Small intestine (tissue), 7 donors: ENCODE measurements at regions not wholly inside any gene's neighbourhood (a gene's known extent, or its start where the extent isn't known, plus 50 kb on each side); places are given as distances from the start of the nearest gene placed in this dataset.
"Not testable (repeated sequence)": the region's sequence is repeated elsewhere in the genome, so short reads cannot be mapped to it uniquely, and the experiment has no call there.

Source experiments
- DNase-seq, 2 donors: peaks; one replicate each; pipeline versions ENCODE4 v3.0.0 to v3.0.0-alpha.2; 2013
- FAIRE-seq: peaks from 2 replicates; lab custom pipeline; 2012; peaks lifted over from hg19 to GRCh38; lab: Jason Lieb, UNC
- H3K27ac ChIP-seq, 3 donors: one replicate each; pipeline ENCODE4 v1.5.1; 2013; ENCODE audit warnings: low read length in 2 of 3, mild to moderate bottlenecking in 2 of 3, control low read depth in 1 of 3, inconsistent platforms in 1 of 3, low read depth in 1 of 3, moderate library complexity in 1 of 3
- H3K27me3 ChIP-seq, 3 donors: one replicate each; pipeline ENCODE4 v1.6.1; 2013; ENCODE audit warnings: low read length in 3 of 3, inconsistent platforms in 1 of 3; ENCODE audit not compliant: control insufficient read depth in 3 of 3, insufficient read depth in 3 of 3
- H3K36me3 ChIP-seq, 3 donors: one replicate each; pipeline ENCODE4 v1.6.1; 2013; ENCODE audit warnings: low read length in 3 of 3, inconsistent platforms in 1 of 3, low read depth in 1 of 3, mild to moderate bottlenecking in 1 of 3, moderate library complexity in 1 of 3; ENCODE audit not compliant: control insufficient read depth in 3 of 3, insufficient read depth in 2 of 3
- H3K4me1 ChIP-seq, 3 donors: one replicate each; pipeline ENCODE4 v1.6.1; 2013; ENCODE audit warnings: low read length in 2 of 3, inconsistent platforms in 1 of 3, low read depth in 1 of 3, mild to moderate bottlenecking in 1 of 3, moderate library complexity in 1 of 3; ENCODE audit not compliant: control insufficient read depth in 3 of 3, insufficient read depth in 2 of 3
- H3K4me3 ChIP-seq, 3 donors: one replicate each; pipeline ENCODE4 v1.5.1; 2013; ENCODE audit warnings: low read length in 3 of 3, control low read depth in 1 of 3, inconsistent platforms in 1 of 3, low read depth in 1 of 3, mild to moderate bottlenecking in 1 of 3, moderate library complexity in 1 of 3
- H3K9me3 ChIP-seq, 2 donors: one replicate each; pipeline ENCODE4 v1.6.1; 2013; ENCODE audit warnings: low read depth in 1 of 2, low read length in 1 of 2; ENCODE audit not compliant: control insufficient read depth in 2 of 2, insufficient read depth in 1 of 2
- WGBS, 3 donors: extraction: QIAGEN DNeasy Blood & Tissue Kit; methylation state at CpG; one replicate each; pipeline ENCODE4 v1.1.7; 2013; 5-methylcytosine and 5-hydroxymethylcytosine counted together
- donor health status: healthy with polysubstance abuse.
- donor health status: control.
- donor health status: control.
- donor health status: Bipolar disorder and iron deficiency.
- donor health status: healthy.

- FAIRE-seq (no peak), DNase-seq (no peak)
- Histone ChIP-seq H3K27ac (no peak overlapping the region), H3K27me3 (no peaks in the 10 kb centered on the region), H3K4me3 (no peak overlapping the region), H3K36me3 (no peaks in the 10 kb centered on the region), H3K9me3 (no peaks in the 10 kb centered on the region), H3K4me1 (no peaks in the 10 kb centered on the region)
- WGBS, 3 donors = 69 to 74% (median 72%) methylated on average over 6 of the region's 6 CpGs
Measured at GRCh38 chr22:47309476-47309875, 547.0 kb downstream of the TBC1D22A start.

- FAIRE-seq (no peak), DNase-seq (no peak)
Measured at GRCh38 chr22:47308886-47309285, 546.4 kb downstream of the TBC1D22A start.

GRCh38 chr22:47307822-47308221 is 545.4 kb downstream of the TBC1D22A start:
- H3K27me3 ChIP-seq = no peaks in the 10 kb centered on the region
- no peak overlapping the region for H3K27ac ChIP-seq
- no peaks in the 10 kb centered on the region for H3K4me1 ChIP-seq
- H3K36me3 ChIP-seq = no peaks in the 10 kb centered on the region
- WGBS, 3 donors = 72 to 82% (median 79%) methylated on average over 6 of the region's 6 CpGs
- DNase-seq = no peak
- H3K9me3 ChIP-seq = no peaks in the 10 kb centered on the region
- no peak for FAIRE-seq
- no peak overlapping the region for H3K4me3 ChIP-seq

More at GRCh38 chr22:47308886-47309285, 546.4 kb downstream of the TBC1D22A start:
- H3K27me3 ChIP-seq = no peaks in the 10 kb centered on the region
- no peaks in the 10 kb centered on the region for H3K4me1 ChIP-seq
- WGBS, 3 donors = 80 to 87% (median 86%) methylated on average over 2 of the region's 2 CpGs
- H3K9me3 ChIP-seq = no peaks in the 10 kb centered on the region
- no peak overlapping the region for H3K27ac ChIP-seq
- H3K4me3 ChIP-seq = no peak overlapping the region
- no peaks in the 10 kb centered on the region for H3K36me3 ChIP-seq

- DNase-seq (no peak), FAIRE-seq (no peak)
Measured at GRCh38 chr22:47307326-47307725, 544.9 kb downstream of the TBC1D22A start.

GRCh38 chr22:47304854-47305253 is 542.4 kb downstream of the TBC1D22A start:
- Histone ChIP-seq H3K4me3 (no peak overlapping the region), H3K9me3 (no peaks in the 10 kb centered on the region), H3K4me1 (no peaks in the 10 kb centered on the region), H3K27me3 (no peaks in the 10 kb centered on the region), H3K27ac (no peak overlapping the region), H3K36me3 (no peaks in the 10 kb centered on the region)
- 81 to 94% (median 90%) methylated on average over 6 of the region's 6 CpGs for WGBS, 3 donors
- DNase-seq = no peak
- FAIRE-seq = no peak

More at GRCh38 chr22:47307326-47307725, 544.9 kb downstream of the TBC1D22A start:
- Histone ChIP-seq H3K9me3 (no peaks in the 10 kb centered on the region), H3K4me1 (no peaks in the 10 kb centered on the region), H3K27me3 (no peaks in the 10 kb centered on the region), H3K27ac (no peak overlapping the region), H3K36me3 (no peaks in the 10 kb centered on the region), H3K4me3 (no peak overlapping the region)
- whole genome bisulfite sequencing, 3 donors = 71 to 79% (median 77%) methylated on average over 5 of the region's 5 CpGs

- H3K36me3 ChIP-seq = no peaks in the 10 kb centered on the region
- FAIRE-seq = no peak
- no peak for DNase-seq
Measured at GRCh38 chr22:47304191-47304831, 541.9 kb downstream of the TBC1D22A start.

GRCh38 chr22:47303161-47303890 is 540.9 kb downstream of the TBC1D22A start:
- no peak overlapping the region for H3K27ac ChIP-seq
- no peaks in the 10 kb centered on the region for H3K4me1 ChIP-seq
- no peak for FAIRE-seq
- no peaks in the 10 kb centered on the region for H3K27me3 ChIP-seq
- WGBS, 3 donors = 74 to 82% (median 77%) methylated on average over 14 of the region's 14 CpGs
- no peak overlapping the region for H3K4me3 ChIP-seq
- no peaks in the 10 kb centered on the region for H3K36me3 ChIP-seq
- DNase-seq = no peak
- no peaks in the 10 kb centered on the region for H3K9me3 ChIP-seq

More at GRCh38 chr22:47304191-47304831, 541.9 kb downstream of the TBC1D22A start:
- 85 to 87% (median 87%) methylated on average over 22 of the region's 22 CpGs for WGBS, 3 donors
- Histone ChIP-seq H3K27ac (no peak overlapping the region), H3K4me3 (no peak overlapping the region), H3K9me3 (no peaks in the 10 kb centered on the region), H3K4me1 (no peaks in the 10 kb centered on the region), H3K27me3 (no peaks in the 10 kb centered on the region)

- not testable (repeated sequence) for FAIRE-seq, H3K4me1 ChIP-seq, H3K36me3 ChIP-seq, H3K27ac ChIP-seq, H3K27me3 ChIP-seq, DNase-seq, H3K4me3 ChIP-seq, H3K9me3 ChIP-seq
- WGBS, 3 donors = 88 to 98% (median 90%) methylated on average over 1 of the region's 1 CpG
Measured at GRCh38 chr22:47302587-47302986, 540.1 kb downstream of the TBC1D22A start.
